Hepatocyte (in vitro differentiated cells): ENCODE measurements at regions not wholly inside any gene's neighbourhood (a gene's known extent, or its start where the extent isn't known, plus 50 kb on each side); places are given as distances from the start of the nearest gene placed in this dataset.

Experiments used
- CTCF ChIP-seq: fragments of 200-600 bp; sonication (generic); IDR thresholded peaks from 2 replicates; pipeline ENCODE4 v1.5.1; 2016; ENCODE audit warnings: antibody characterized with exemption, mild to moderate bottlenecking; ENCODE audit not compliant: poor library complexity
- EZH2 ChIP-seq: fragments of 200-600 bp; sonication (generic); IDR thresholded peaks from 2 replicates; pipeline ENCODE4 v1.6.1; 2016; ENCODE audit warnings: antibody characterized with exemption, mild to moderate bottlenecking, borderline replicate concordance
- EZH2phosphoT487 ChIP-seq: fragments of 200-600 bp; sonication (generic); IDR thresholded peaks from one replicate; pipeline ENCODE4 v1.6.1; 2018; ENCODE audit warnings: antibody characterized with exemption, mild to moderate bottlenecking, low read depth, moderate library complexity; ENCODE audit not compliant: unreplicated experiment, severe bottlenecking

- TF ChIP-seq CTCF (no peak), EZH2 (no peak), EZH2phosphoT487 (no peak)
These were observed 759.6 kb upstream of the TMEM132C start for GRCh38 chr12:127507341-127507740.
